ENCODE measurements at regions not wholly inside any gene's neighbourhood (a gene's known extent, or its start where the extent isn't known, plus 50 kb on each side); places are given as distances from the start of the nearest gene placed in this dataset.

DNA sequence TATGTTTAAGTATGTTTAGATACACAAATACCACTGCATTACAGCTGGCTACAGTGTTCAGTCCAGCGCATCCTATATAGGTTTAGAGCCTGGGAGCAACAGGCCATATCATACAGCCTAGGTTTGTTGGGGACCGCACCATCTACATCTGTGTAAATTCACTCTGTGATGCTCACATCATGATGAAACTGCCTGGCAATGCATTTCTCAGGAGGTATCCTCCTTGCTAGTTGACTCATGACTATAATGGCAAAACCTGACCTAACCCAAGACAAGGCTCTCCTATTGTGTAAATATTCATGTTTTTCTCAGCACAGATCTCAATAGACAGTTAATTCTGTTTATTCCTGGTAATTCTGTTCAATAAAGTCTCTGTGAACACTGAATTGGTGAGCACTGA lies 240.7 kb upstream of the PFKP start:
- TF ChIP-seq, protein P1, sequence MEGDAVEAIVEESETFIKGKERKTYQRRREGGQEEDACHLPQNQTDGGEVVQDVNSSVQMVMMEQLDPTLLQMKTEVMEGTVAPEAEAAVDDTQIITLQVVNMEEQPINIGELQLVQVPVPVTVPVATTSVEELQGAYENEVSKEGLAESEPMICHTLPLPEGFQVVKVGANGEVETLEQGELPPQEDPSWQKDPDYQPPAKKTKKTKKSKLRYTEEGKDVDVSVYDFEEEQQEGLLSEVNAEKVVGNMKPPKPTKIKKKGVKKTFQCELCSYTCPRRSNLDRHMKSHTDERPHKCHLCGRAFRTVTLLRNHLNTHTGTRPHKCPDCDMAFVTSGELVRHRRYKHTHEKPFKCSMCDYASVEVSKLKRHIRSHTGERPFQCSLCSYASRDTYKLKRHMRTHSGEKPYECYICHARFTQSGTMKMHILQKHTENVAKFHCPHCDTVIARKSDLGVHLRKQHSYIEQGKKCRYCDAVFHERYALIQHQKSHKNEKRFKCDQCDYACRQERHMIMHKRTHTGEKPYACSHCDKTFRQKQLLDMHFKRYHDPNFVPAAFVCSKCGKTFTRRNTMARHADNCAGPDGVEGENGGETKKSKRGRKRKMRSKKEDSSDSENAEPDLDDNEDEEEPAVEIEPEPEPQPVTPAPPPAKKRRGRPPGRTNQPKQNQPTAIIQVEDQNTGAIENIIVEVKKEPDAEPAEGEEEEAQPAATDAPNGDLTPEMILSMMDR (IDR thresholded peaks at IDR 0.05): no peak
- TF ChIP-seq POLR2A (IDR thresholded peaks at IDR 0.05): no peak

Data from right lobe of liver (tissue), 4 donors.